GM23338 (cell line): ENCODE measurements at regions not wholly inside any gene's neighbourhood (a gene's known extent, or its start where the extent isn't known, plus 50 kb on each side); places are given as distances from the start of the nearest gene placed in this dataset.

Experiments
- ATAC-seq: fragments of 200-7000 bp; cut with Tn5 transposase; 3 replicates; pipeline ENCODE4 v1.9.1; 2020
- DNase-seq: peaks from one replicate; pipeline ENCODE4 v3.0.0-alpha.2; 2015; ENCODE audit warnings: low spot score
- H2AFZ ChIP-seq: fragments of 200-600 bp; sonication (generic); 2 replicates; pipeline ENCODE4 v1.8.0; 2016; ENCODE audit warnings: antibody characterized with exemption, mild to moderate bottlenecking, moderate library complexity
- H3F3A ChIP-seq: fragments of 200-600 bp; sonication (generic); replicated peaks from 2 replicates; pipeline ENCODE4 v1.8.0; 2017; ENCODE audit warnings: antibody characterized with exemption, mixed run types, low read depth
- H3K27ac ChIP-seq: fragments of 200-600 bp; sonication (generic); 2 replicates; pipeline ENCODE4 v1.6.1; 2016; ENCODE audit warnings: low read depth
- H3K27me3 ChIP-seq: fragments of 200-600 bp; sonication (generic); 2 replicates; pipeline ENCODE4 v1.8.0; 2016; ENCODE audit warnings: mild to moderate bottlenecking, mixed run types, moderate library complexity; ENCODE audit not compliant: insufficient read depth
- H3K36me3 ChIP-seq: fragments of 200-600 bp; sonication (generic); 2 replicates; pipeline ENCODE4 v1.8.0; 2016; ENCODE audit warnings: mild to moderate bottlenecking; ENCODE audit not compliant: insufficient read depth
- H3K4me1 ChIP-seq: fragments of 200-600 bp; sonication (generic); 2 replicates; pipeline ENCODE4 v1.8.0; 2016; ENCODE audit warnings: mild to moderate bottlenecking, moderate library complexity; ENCODE audit not compliant: insufficient read depth
- H3K4me2 ChIP-seq: fragments of 200-600 bp; sonication (generic); 2 replicates; pipeline ENCODE4 v1.7.1; 2017; ENCODE audit warnings: mixed run types
- H3K4me3 ChIP-seq: fragments of 200-600 bp; sonication (generic); 2 replicates; pipeline ENCODE4 v1.6.1; 2016; ENCODE audit warnings: mixed run types
- H3K79me2 ChIP-seq: fragments of 200-600 bp; sonication (generic); replicated peaks from 2 replicates; pipeline ENCODE4 v1.8.0; 2017; ENCODE audit warnings: mild to moderate bottlenecking; ENCODE audit not compliant: insufficient read depth
- H3K9me2 ChIP-seq: fragments of 200-600 bp; sonication (generic); 2 replicates; pipeline ENCODE4 v1.8.0; 2017; ENCODE audit not compliant: insufficient read depth
- H4K20me1 ChIP-seq: fragments of 200-600 bp; sonication (generic); replicated peaks from 2 replicates; pipeline ENCODE4 v1.8.0; 2017; ENCODE audit warnings: mild to moderate bottlenecking; ENCODE audit not compliant: insufficient read depth
- H3K27ac Mint-ChIP-seq: 2 replicates; pipeline ENCODE4 v1.8.0; 2020; ENCODE audit warnings: inconsistent platforms, mild to moderate bottlenecking, moderate library complexity, mixed read lengths
- H3K27me3 Mint-ChIP-seq: 3 replicates; pipeline ENCODE4 v1.8.0; 2022; ENCODE audit warnings: low read depth, mild to moderate bottlenecking, moderate library complexity, mixed read lengths, inconsistent platforms; ENCODE audit not compliant: insufficient read depth, poor library complexity
- H3K36me3 Mint-ChIP-seq: 3 replicates; pipeline ENCODE4 v1.8.0; 2021; ENCODE audit warnings: low read depth, mild to moderate bottlenecking, inconsistent platforms, moderate library complexity, mixed read lengths
- H3K4me1 Mint-ChIP-seq: 3 replicates; pipeline ENCODE4 v1.8.0; 2020; ENCODE audit warnings: mild to moderate bottlenecking, inconsistent platforms, mixed read lengths
- H3K4me3 Mint-ChIP-seq: 3 replicates; pipeline ENCODE4 v1.8.0; 2021; ENCODE audit warnings: moderate library complexity, mild to moderate bottlenecking, inconsistent platforms, mixed read lengths
- H3K9me3 Mint-ChIP-seq: 3 replicates; pipeline ENCODE4 v1.8.0; 2020; ENCODE audit warnings: moderate library complexity, mild to moderate bottlenecking, inconsistent platforms, mixed read lengths
- CREB1 ChIP-seq: fragments of 250-450 bp; sonication (Bioruptor Pico); IDR thresholded peaks from 2 replicates; pipeline ENCODE4 v1.5.0; 2020; ENCODE audit warnings: low read depth, mild to moderate bottlenecking, moderate library complexity
- ETS1 ChIP-seq: IDR thresholded peaks from 2 replicates; pipeline ENCODE4 v1.6.1; 2016; ENCODE audit warnings: antibody characterized with exemption
- REST ChIP-seq: IDR thresholded peaks from one replicate; pipeline ENCODE4 v1.6.1; 2018; ENCODE audit warnings: antibody characterized with exemption; ENCODE audit not compliant: unreplicated experiment
- ZNF331 ChIP-seq: fragments of 250-450 bp; sonication (Bioruptor Pico); IDR thresholded peaks from 2 replicates; pipeline ENCODE4 v1.5.0; 2020; ENCODE audit warnings: low read depth, mild to moderate bottlenecking, moderate library complexity
- ZNF462 ChIP-seq: fragments of 250-450 bp; sonication (Bioruptor Pico); IDR thresholded peaks from 2 replicates; pipeline ENCODE4 v1.5.0; 2020; ENCODE audit warnings: mild to moderate bottlenecking, moderate library complexity

GRCh38 chr6:1238040-1238439, 73.9 kb upstream of the FOXQ1 start (continued):
- no peak for TF ChIP-seq ZNF462

- no peaks in the 10 kb centered on the region for H3K9me3 Mint-ChIP-seq
- TF ChIP-seq ETS1, result no peak
- TF ChIP-seq REST, result no peak
- TF ChIP-seq CREB1 (CRISPR knock-in tag), result no peak
- TF ChIP-seq ZNF462, result no peak
- TF ChIP-seq ZNF331 (CRISPR knock-in tag), result no peak
Measured at GRCh38 chr6:1237636-1238035, 74.3 kb upstream of the FOXQ1 start.

More at GRCh38 chr6:1237636-1238035, 74.3 kb upstream of the FOXQ1 start:
- H3K27me3 ChIP-seq, result no peaks in the 10 kb centered on the region
- no peaks in the 10 kb centered on the region for H3K4me1 ChIP-seq
- H3K4me3 ChIP-seq, result no peak overlapping the region
- H3F3A ChIP-seq, result no peaks in the 10 kb centered on the region
- H3K4me2 ChIP-seq, result no peak overlapping the region
- peaks cover 10% of the 10 kb centered on the region for H3K4me1 Mint-ChIP-seq
- DNase-seq (no peak), ATAC-seq (no peak)
- H3K79me2 ChIP-seq, result no peaks in the 10 kb centered on the region
- no peak overlapping the region for H3K27ac Mint-ChIP-seq
- no peaks in the 10 kb centered on the region for H3K36me3 Mint-ChIP-seq
- H3K27ac ChIP-seq, result no peak overlapping the region
- H3K4me3 Mint-ChIP-seq, result no peak overlapping the region
- no peak overlapping the region for H2AFZ ChIP-seq
- H3K9me2 ChIP-seq, result no peaks in the 10 kb centered on the region
- H3K36me3 ChIP-seq, result no peaks in the 10 kb centered on the region
- H3K27me3 Mint-ChIP-seq, result peaks cover 3% of the 10 kb centered on the region
- no peaks in the 10 kb centered on the region for H4K20me1 ChIP-seq
